ENCODE measurements at regions not wholly inside any gene's neighbourhood (a gene's known extent, or its start where the extent isn't known, plus 50 kb on each side); places are given as distances from the start of the nearest gene placed in this dataset.

DNA sequence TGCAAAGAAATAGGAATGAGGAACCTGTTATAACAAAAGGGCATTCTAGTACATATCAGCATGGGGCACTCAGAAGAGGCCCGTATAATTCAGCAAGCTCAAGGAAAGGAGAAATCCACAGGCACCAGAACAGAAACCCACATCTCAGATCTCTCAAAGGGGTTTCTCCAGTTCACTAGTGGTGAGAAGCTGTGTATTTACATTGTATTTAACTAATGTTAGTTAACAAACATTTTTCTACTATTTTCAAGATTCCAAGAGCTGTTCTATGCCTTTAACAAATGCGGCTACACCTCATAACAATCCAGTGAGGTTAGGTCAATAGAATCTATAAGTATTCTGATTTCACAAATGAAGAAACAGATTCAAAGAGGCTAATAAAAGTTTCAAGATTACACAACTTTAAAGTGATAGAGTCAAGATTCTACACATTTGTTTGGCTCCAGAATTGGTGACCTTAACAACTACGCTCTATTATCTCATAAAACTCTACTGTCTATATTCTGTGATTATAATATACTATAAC is 77.3 kb downstream of the CXXC4 start:
- no peak for TF ChIP-seq GATA2 (IDR thresholded peaks at IDR 0.05; ENCODE audit: low read depth, low read length)
- no peak for TF ChIP-seq GATA3 (IDR thresholded peaks at IDR 0.05; ENCODE audit: low read depth, low read length)

Data from SH-SY5Y (cell line).